Natural killer cell (primary cell): ENCODE measurements at regions not wholly inside any gene's neighbourhood (a gene's known extent, or its start where the extent isn't known, plus 50 kb on each side); places are given as distances from the start of the nearest gene placed in this dataset.

ENCODE experiments used
- ATAC-seq, 3 donors: fragments of 150-1000 bp in 2 of 3; fragments of 200-7000 bp in 1 of 3; cut with Tn5 transposase; 1 replicate in 1 of 3; 2 replicates in 2 of 3; pipeline ENCODE4 v1.10.0; 2021; ENCODE audit warnings: mild to moderate bottlenecking in 2 of 3, moderate library complexity in 2 of 3
- DNase-seq, 2 donors: peaks; one replicate each; pipeline versions ENCODE4 v3.0.0 to v3.0.0-alpha.2; 2013 to 2021; ENCODE audit warnings: mixed read lengths in 1 of 2
- H3K27ac ChIP-seq: one replicate; pipeline ENCODE4 v1.5.1; 2013; ENCODE audit warnings: mild to moderate bottlenecking, low read length
- H3K27me3 ChIP-seq: one replicate; pipeline ENCODE4 v1.6.1; 2013; ENCODE audit warnings: low read length; ENCODE audit not compliant: control insufficient read depth, insufficient read depth
- H3K36me3 ChIP-seq: one replicate; pipeline ENCODE4 v1.6.1; 2013; ENCODE audit warnings: low read length; ENCODE audit not compliant: control insufficient read depth, insufficient read depth
- H3K4me1 ChIP-seq: one replicate; pipeline ENCODE4 v1.6.1; 2013; ENCODE audit warnings: low read length; ENCODE audit not compliant: control insufficient read depth, insufficient read depth
- H3K4me3 ChIP-seq: one replicate; pipeline ENCODE4 v1.5.1; 2013; ENCODE audit warnings: low read length
- H3K9me3 ChIP-seq: one replicate; pipeline ENCODE4 v1.6.1; 2013; ENCODE audit warnings: low read length; ENCODE audit not compliant: control insufficient read depth, insufficient read depth
- H3K27ac Mint-ChIP-seq, 2 donors: one replicate each; pipeline ENCODE4 v1.8.0; 2022; ENCODE audit warnings: mild to moderate bottlenecking in 2 of 2, mixed read lengths in 2 of 2, moderate library complexity in 1 of 2
- H3K27me3 Mint-ChIP-seq, 2 donors: one replicate each; pipeline ENCODE4 v1.8.0; 2022; ENCODE audit warnings: low read depth in 2 of 2, mixed read lengths in 2 of 2
- H3K36me3 Mint-ChIP-seq: one replicate; pipeline ENCODE4 v1.8.0; 2022; ENCODE audit warnings: mixed read lengths
- H3K4me1 Mint-ChIP-seq, 2 donors: one replicate each; pipeline ENCODE4 v1.8.0; 2022; ENCODE audit warnings: mixed read lengths in 2 of 2
- H3K4me3 Mint-ChIP-seq: one replicate; pipeline ENCODE4 v1.8.0; 2022; ENCODE audit warnings: mild to moderate bottlenecking, moderate library complexity, mixed read lengths
- H3K9me3 Mint-ChIP-seq, 2 donors: one replicate each; pipeline ENCODE4 v1.8.0; 2022; ENCODE audit warnings: mixed read lengths in 2 of 2
- CTCF ChIP-seq: fragments of 200-600 bp; IDR thresholded peaks from one replicate; pipeline ENCODE4 v1.8.0; 2022; ENCODE audit warnings: antibody characterized with exemption
- WGBS: methylation state at CpG from one replicate; pipeline ENCODE4 v1.1.7; 2013; ENCODE audit warnings: missing lambda C conversion rate; ENCODE audit not compliant: insufficient coverage; 5-methylcytosine and 5-hydroxymethylcytosine counted together
- intact Hi-C: fragments of 100-400 bp; cut with micrococcal nuclease; formaldehyde crosslinking; loops from one replicate; pipeline ENCODE4 v1.14.2; 2022

- 59% methylated on average over 1 of the region's 1 CpG for WGBS
- no peak for ATAC-seq
- no peaks in the 10 kb centered on the region for H3K36me3 ChIP-seq
- H3K27me3 ChIP-seq: no peaks in the 10 kb centered on the region
- no peaks in the 10 kb centered on the region for H3K9me3 ChIP-seq
- Mint-ChIP-seq H3K27me3 (peaks cover 3 to 15% of the 10 kb centered on the region in 2 donors), H3K9me3 (no peaks in the 10 kb centered on the region), H3K27ac (no peak overlapping the region), H3K4me3 (no peak overlapping the region), H3K36me3 (no peaks in the 10 kb centered on the region), H3K4me1 (no peaks in the 10 kb centered on the region)
- no peak for TF ChIP-seq CTCF
- H3K4me1 ChIP-seq: no peaks in the 10 kb centered on the region
- intact Hi-C loops: no loop called here
- DNase-seq: no peak
- no peak overlapping the region for H3K4me3 ChIP-seq
- H3K27ac ChIP-seq: no peak overlapping the region
These were observed 177.9 kb upstream of the RAB6C start for GRCh38 chr2:129801575-129801974.

DNA sequence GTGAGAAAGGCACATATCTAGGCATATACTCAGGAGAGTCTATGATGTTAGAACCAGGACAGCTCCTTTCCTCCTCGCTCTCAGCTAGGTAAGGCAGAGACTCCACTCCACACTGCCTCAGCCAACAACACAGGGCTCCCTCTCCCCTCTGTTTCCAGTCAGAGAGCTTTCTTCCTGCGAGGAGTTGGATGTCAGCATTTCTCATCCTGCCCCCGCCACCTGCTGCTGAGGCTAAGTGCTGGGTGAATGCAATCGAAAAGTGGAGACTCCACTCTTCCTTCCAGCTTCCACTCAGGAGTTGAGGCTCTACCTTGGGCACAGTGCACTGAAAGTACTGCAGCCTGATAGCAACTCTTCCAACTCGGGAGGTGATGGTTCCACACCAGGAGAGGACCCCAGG, 177.2 kb upstream of the RAB6C start:
- H3K27me3 Mint-ChIP-seq: peaks cover 3 to 15% of the 10 kb centered on the region in 2 donors
- intact Hi-C loops: no loop called here
- H3K9me3 ChIP-seq: no peaks in the 10 kb centered on the region
- 89% methylated on average over 5 of the region's 5 CpGs for WGBS
- no peak for TF ChIP-seq CTCF
- no peak overlapping the region for H3K27ac Mint-ChIP-seq
- no peak overlapping the region for H3K4me3 Mint-ChIP-seq
- no peaks in the 10 kb centered on the region for H3K4me1 Mint-ChIP-seq
- H3K9me3 Mint-ChIP-seq: no peaks in the 10 kb centered on the region
- no peaks in the 10 kb centered on the region for H3K36me3 Mint-ChIP-seq
- H3K4me3 ChIP-seq: no peak overlapping the region
- ATAC-seq: no peak
- H3K4me1 ChIP-seq: no peaks in the 10 kb centered on the region
- H3K27ac ChIP-seq: no peak overlapping the region
- H3K36me3 ChIP-seq: no peaks in the 10 kb centered on the region
- H3K27me3 ChIP-seq: no peaks in the 10 kb centered on the region
- no peak for DNase-seq

DNA sequence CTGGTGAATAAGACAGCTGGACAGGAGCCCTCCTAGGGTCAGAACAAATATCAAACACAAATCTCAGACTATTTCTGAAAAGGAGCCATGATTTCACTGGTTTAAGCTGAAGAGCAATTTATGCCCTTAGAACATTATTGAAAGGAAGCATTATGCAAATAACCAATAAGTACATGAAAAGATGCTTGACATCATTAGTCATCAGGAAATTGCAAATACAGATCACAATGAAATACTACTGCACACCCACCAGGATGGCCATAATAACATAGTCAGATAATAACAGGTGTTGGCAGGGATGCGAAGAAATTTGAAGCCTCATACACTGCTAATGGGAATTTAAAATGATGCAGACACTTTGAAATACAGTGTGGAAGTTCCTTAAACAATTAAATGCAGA, 176.4 kb upstream of the RAB6C start:
- Histone ChIP-seq H3K27me3 (no peaks in the 10 kb centered on the region), H3K36me3 (no peaks in the 10 kb centered on the region), H3K9me3 (no peaks in the 10 kb centered on the region), H3K27ac (no peak overlapping the region), H3K4me1 (no peaks in the 10 kb centered on the region), H3K4me3 (no peak overlapping the region)
- H3K27me3 Mint-ChIP-seq: peaks cover 3 to 15% of the 10 kb centered on the region in 2 donors
- no peaks in the 10 kb centered on the region for H3K4me1 Mint-ChIP-seq
- H3K27ac Mint-ChIP-seq: no peak overlapping the region
- intact Hi-C loops: no loop called here
- WGBS: no CpG with 5 or more reads among the region's 1 CpG
- ATAC-seq (no peak), DNase-seq (no peak)
- no peaks in the 10 kb centered on the region for H3K36me3 Mint-ChIP-seq
- no peak for TF ChIP-seq CTCF
- no peak overlapping the region for H3K4me3 Mint-ChIP-seq
- no peaks in the 10 kb centered on the region for H3K9me3 Mint-ChIP-seq

DNA sequence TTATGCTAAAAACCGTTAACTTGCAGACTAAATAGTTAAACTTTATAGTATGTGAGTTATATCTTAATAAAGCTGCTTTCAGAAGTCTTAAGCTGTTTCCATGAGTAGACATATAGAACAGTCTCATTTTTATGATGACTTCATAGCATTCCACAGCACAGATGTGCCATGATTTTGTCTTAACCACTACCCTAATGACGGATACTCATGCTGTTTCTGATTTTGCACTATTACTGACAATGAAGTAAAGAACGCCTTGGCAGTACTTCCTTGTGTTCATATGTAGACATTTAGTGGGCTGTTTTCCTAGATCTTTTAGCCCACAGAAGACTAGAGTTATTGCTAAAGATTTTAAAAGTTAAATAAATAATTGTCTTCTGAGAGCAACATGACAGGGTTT, 175.6 kb upstream of the RAB6C start:
- Histone ChIP-seq H3K4me3 (no peak overlapping the region), H3K4me1 (no peaks in the 10 kb centered on the region), H3K27ac (no peak overlapping the region), H3K27me3 (no peaks in the 10 kb centered on the region), H3K36me3 (no peaks in the 10 kb centered on the region), H3K9me3 (no peaks in the 10 kb centered on the region)
- Mint-ChIP-seq H3K36me3 (no peaks in the 10 kb centered on the region), H3K4me3 (no peak overlapping the region), H3K9me3 (no peaks in the 10 kb centered on the region), H3K27me3 (peaks cover 5 to 15% of the 10 kb centered on the region in 2 donors), H3K4me1 (no peaks in the 10 kb centered on the region), H3K27ac (no peak overlapping the region)
- TF ChIP-seq CTCF: no peak
- ATAC-seq (no peak), DNase-seq (no peak)
- 94% methylated on average over 3 of the region's 3 CpGs for WGBS
- intact Hi-C loops: no loop called here
